HCT116 (cell line): ENCODE measurements at regions not wholly inside any gene's neighbourhood (a gene's known extent, or its start where the extent isn't known, plus 50 kb on each side); places are given as distances from the start of the nearest gene placed in this dataset.

Experiments
- ATAC-seq: fragments of 200-7000 bp; cut with Tn5 transposase; 2 replicates; pipeline ENCODE4 v1.9.1; 2020; ENCODE audit warnings: mild to moderate bottlenecking, moderate library complexity
- BruUV-seq: library from RNA; stranded (reverse); fragments of 400-500 nt; replicated peaks from 2 replicates; lab custom pipeline; 2021; lab: Mats Ljungman, UMichigan
- CTCF ChIA-PET: fragments of 300-600 bp; sonication (Branson Sonifier 250); formaldehyde crosslinking; loops from one replicate; lab custom pipeline; 2021; ENCODE audit warnings: antibody characterized with exemption; lab: Charles Lee
- POLR2A ChIA-PET: fragments of 300-600, 350-600 bp; sonication (Branson Sonifier 250); formaldehyde crosslinking; loops from one replicate; lab custom pipeline; 2021; ENCODE audit warnings: antibody characterized with exemption; lab: Charles Lee
- RAD21 ChIA-PET, 2 experiments: fragments of 300-600 bp; sonication (Branson Sonifier 250); formaldehyde crosslinking; loops; one replicate each; lab custom pipeline; 2023; ENCODE audit warnings: low total read pairs in 2 of 2; ENCODE audit not compliant: uncharacterized antibody in 2 of 2, unreplicated experiment in 2 of 2, low non-redundant PET in 1 of 2; lab: Charles Lee
- DNase-seq: peaks from one replicate; pipeline ENCODE4 v3.0.0-alpha.2; 2010; ENCODE audit warnings: low read depth, low spot score
- H2AFZ ChIP-seq: fragments of 200-600 bp; shearing (Covaris generic), sonication (generic); 2 replicates; pipeline ENCODE4 v1.6.1; 2017; ENCODE audit warnings: low read depth, mixed run types, mixed read lengths, antibody characterized with exemption, low read length; ENCODE audit not compliant: poor library complexity, severe bottlenecking
- H3K27ac ChIP-seq: 2 replicates; pipeline ENCODE4 v1.5.1; 2012; ENCODE audit warnings: low read depth, low read length
- H3K27me3 ChIP-seq: fragments of 200-600 bp; sonication (generic); 2 replicates; pipeline ENCODE4 v1.6.1; 2016; ENCODE audit warnings: mixed run types, low read length, mixed read lengths; ENCODE audit not compliant: insufficient read depth
- H3K36me3 ChIP-seq, 2 experiments: fragments of 200-500 bp in 1 of 2; fragments of 200-600 bp in 1 of 2; sonication (Bioruptor generic) in 1 of 2; sonication (generic) in 1 of 2; 2 replicates each; pipeline versions ENCODE4 v1.5.1 to v1.6.1; 2014 to 2016; ENCODE audit warnings: low read length in 2 of 2, inconsistent platforms in 1 of 2, mixed read lengths in 1 of 2, mixed run types in 1 of 2; ENCODE audit not compliant: insufficient read depth in 2 of 2, control insufficient read depth in 1 of 2
- H3K4me1 ChIP-seq, 2 experiments: fragments of 200-600 bp in 1 of 2; sonication (generic) in 1 of 2; 2 replicates each; pipeline versions ENCODE4 v1.5.1 to v1.6.1; 2012 to 2017; ENCODE audit warnings: low read length in 2 of 2, inconsistent platforms in 1 of 2, mild to moderate bottlenecking in 1 of 2, mixed read lengths in 1 of 2, mixed run types in 1 of 2, moderate library complexity in 1 of 2; ENCODE audit not compliant: insufficient read depth in 2 of 2, control insufficient read depth in 1 of 2
- H3K4me2 ChIP-seq: fragments of 200-600 bp; sonication (generic); 2 replicates; pipeline ENCODE4 v1.6.1; 2017; ENCODE audit warnings: mixed run types, low read length, mixed read lengths
- H3K4me3 ChIP-seq, 2 experiments: fragments of 200-600 bp in 1 of 2; sonication (generic) in 1 of 2; replicated peaks in 1 of 2; 2 replicates each; pipeline ENCODE4 v1.5.1; 2011 to 2016; ENCODE audit warnings: low read length in 2 of 2, control low read depth in 1 of 2, low read depth in 1 of 2, mild to moderate bottlenecking in 1 of 2, mixed read lengths in 1 of 2, mixed run types in 1 of 2
- H3K79me2 ChIP-seq: fragments of 200-600 bp; sonication (generic); 2 replicates; pipeline ENCODE4 v1.6.1; 2017; ENCODE audit warnings: mild to moderate bottlenecking, mixed run types, low read length, moderate library complexity, mixed read lengths; ENCODE audit not compliant: insufficient read depth
- H3K9ac ChIP-seq: fragments of 200-600 bp; sonication (generic); 2 replicates; pipeline ENCODE4 v1.6.1; 2016; ENCODE audit warnings: low read length, mixed read lengths
- H3K9me2 ChIP-seq: fragments of 200-600 bp; sonication (generic), shearing (Covaris generic); 2 replicates; pipeline ENCODE4 v1.6.1; 2017; ENCODE audit warnings: mixed run types, mild to moderate bottlenecking, moderate library complexity; ENCODE audit not compliant: insufficient read depth
- H3K9me3 ChIP-seq, 2 experiments: fragments of 200-500 bp in 1 of 2; fragments of 200-600 bp in 1 of 2; sonication (Bioruptor generic) in 1 of 2; sonication (generic) in 1 of 2; 2 replicates each; pipeline ENCODE4 v1.6.1; 2014 to 2017; ENCODE audit warnings: low read length in 2 of 2, mixed read lengths in 2 of 2, inconsistent platforms in 1 of 2, low read depth in 1 of 2, mild to moderate bottlenecking in 1 of 2, mixed run types in 1 of 2, moderate library complexity in 1 of 2; ENCODE audit not compliant: control insufficient read depth in 1 of 2, insufficient read depth in 1 of 2
- H4K20me1 ChIP-seq: fragments of 200-600 bp; sonication (generic), shearing (Covaris generic); 2 replicates; pipeline ENCODE4 v1.6.1; 2017; ENCODE audit warnings: mixed run types, mild to moderate bottlenecking, moderate library complexity; ENCODE audit not compliant: insufficient read depth
- CBX3 ChIP-seq: IDR thresholded peaks from 2 replicates; pipeline ENCODE4 v1.6.1; 2012; ENCODE audit warnings: low read depth
- CEBPB ChIP-seq: IDR thresholded peaks from 2 replicates; pipeline ENCODE4 v1.6.1; 2012; ENCODE audit warnings: low read depth
- CTCF ChIP-seq, 3 experiments: fragments of 200-600 bp in 1 of 3; sonication (generic) in 1 of 3; IDR thresholded peaks in 2 of 3; conservative IDR thresholded peaks in 1 of 3; 2 replicates each; pipeline ENCODE4 v1.5.1; 2012 to 2017; ENCODE audit warnings: low read depth in 2 of 3, low read length in 2 of 3, antibody characterized with exemption in 1 of 3, borderline replicate concordance in 1 of 3, control low read depth in 1 of 3, mild to moderate bottlenecking in 1 of 3, mixed read lengths in 1 of 3, mixed run types in 1 of 3, moderate library complexity in 1 of 3; ENCODE audit not compliant: insufficient read depth in 1 of 3
- EGR1 ChIP-seq: IDR thresholded peaks from 2 replicates; pipeline ENCODE4 v1.6.1; 2012; ENCODE audit warnings: low read depth
- EZH2phosphoT487 ChIP-seq: fragments of 200-600 bp; IDR thresholded peaks from 2 replicates; pipeline ENCODE4 v1.6.1; 2018; ENCODE audit warnings: antibody characterized with exemption, borderline replicate concordance
- RAD21 ChIP-seq: IDR thresholded peaks from 2 replicates; pipeline ENCODE4 v1.6.1; 2012; ENCODE audit warnings: low read depth, mild to moderate bottlenecking
- REST ChIP-seq: IDR thresholded peaks from 2 replicates; pipeline ENCODE4 v1.6.1; 2012; ENCODE audit warnings: low read depth
- SIN3A ChIP-seq: IDR thresholded peaks from 2 replicates; pipeline ENCODE4 v1.6.1; 2012; ENCODE audit warnings: low read depth
- SRF ChIP-seq: IDR thresholded peaks from 2 replicates; pipeline ENCODE4 v1.6.1; 2012; ENCODE audit warnings: low read depth
- TCF7L2 ChIP-seq: IDR thresholded peaks from 2 replicates; pipeline ENCODE4 v1.7.0; 2011; ENCODE audit warnings: borderline replicate concordance, inconsistent platforms; ENCODE audit not compliant: insufficient read depth, insufficient read length; ENCODE audit errors: extremely low read depth
- ZBTB33 ChIP-seq: IDR thresholded peaks from 2 replicates; pipeline ENCODE4 v1.6.1; 2011; ENCODE audit warnings: mild to moderate bottlenecking, low read length, moderate library complexity; ENCODE audit not compliant: insufficient replicate concordance; ENCODE audit errors: extremely low read depth
- intact Hi-C: fragments of 100-400 bp; cut with micrococcal nuclease; formaldehyde crosslinking; loops from 2 replicates; pipeline ENCODE4 v1.10.0; 2022

- H3K9ac ChIP-seq = no peak overlapping the region
- no peak overlapping the region for H3K4me3 ChIP-seq
- TF ChIP-seq CEBPB (no peak), CBX3 (no peak), ZBTB33 (no peak), EZH2phosphoT487 (no peak), SIN3A (no peak), CTCF (IDR thresholded peaks at IDR 0.05 in 2 of 3, conservative IDR thresholded peaks at IDR 0.05 in 1 of 3; ENCODE audit: borderline replicate concordance in 1 of 3, insufficient read depth in 1 of 3, low read depth in 2 of 3, low read length in 2 of 3) (peak in 2 of 3 experiments; percentile 46; a peak in 4 of 6 replicates), TCF7L2 (no peak), EGR1 (no peak), REST (no peak), SRF (no peak), RAD21 (peak; percentile 30; the same call in 1 of the 2 replicates)
- intact Hi-C loops = no loop called here
- BruUV-seq = no TSS peak
- H3K79me2 ChIP-seq = no peaks in the 10 kb centered on the region
- no peaks in the 10 kb centered on the region for H3K36me3 ChIP-seq
- RAD21 ChIA-PET = no interaction called here
- CTCF ChIA-PET = no interaction called here
- no peak overlapping the region for H3K4me2 ChIP-seq
- no peak overlapping the region for H3K27ac ChIP-seq
- H3K27me3 ChIP-seq = peaks cover 8% of the 10 kb centered on the region
- DNase-seq (no peak), ATAC-seq (0 out of 2 replicates have a peak, but pooled peaks have one; percentile 38)
- no peak overlapping the region for H2AFZ ChIP-seq
- H3K4me1 ChIP-seq = no peaks in the 10 kb centered on the region
- H4K20me1 ChIP-seq = no peaks in the 10 kb centered on the region
- POLR2A ChIA-PET = no interaction called here
- no peaks in the 10 kb centered on the region; the same call in 1 of the 2 replicates for H3K9me2 ChIP-seq
- H3K9me3 ChIP-seq = no peaks in the 10 kb centered on the region
Observed at GRCh38 chr17:13925579-13925978, 143.7 kb upstream of the COX10 start.
